A673 (cell line): ENCODE measurements at regions not wholly inside any gene's neighbourhood (a gene's known extent, or its start where the extent isn't known, plus 50 kb on each side); places are given as distances from the start of the nearest gene placed in this dataset.

Experiments
- EZH2 ChIP-seq: fragments of 200-600 bp; sonication (generic); IDR thresholded peaks from 2 replicates; pipeline ENCODE4 v1.6.1; 2017; ENCODE audit warnings: borderline replicate concordance, low read depth, mild to moderate bottlenecking, mixed read lengths, antibody characterized with exemption, low read length; ENCODE audit not compliant: poor library complexity, severe bottlenecking
- TF ChIP-seq, protein P1 (sequence below): fragments of 300-800, 200-600 bp; sonication (generic); conservative IDR thresholded peaks from 2 replicates; pipeline ENCODE4 v1.5.1; 2017; ENCODE audit warnings: low read depth, mild to moderate bottlenecking, antibody characterized with exemption, low read length, moderate library complexity, mixed read lengths

- TF ChIP-seq, protein P1, sequence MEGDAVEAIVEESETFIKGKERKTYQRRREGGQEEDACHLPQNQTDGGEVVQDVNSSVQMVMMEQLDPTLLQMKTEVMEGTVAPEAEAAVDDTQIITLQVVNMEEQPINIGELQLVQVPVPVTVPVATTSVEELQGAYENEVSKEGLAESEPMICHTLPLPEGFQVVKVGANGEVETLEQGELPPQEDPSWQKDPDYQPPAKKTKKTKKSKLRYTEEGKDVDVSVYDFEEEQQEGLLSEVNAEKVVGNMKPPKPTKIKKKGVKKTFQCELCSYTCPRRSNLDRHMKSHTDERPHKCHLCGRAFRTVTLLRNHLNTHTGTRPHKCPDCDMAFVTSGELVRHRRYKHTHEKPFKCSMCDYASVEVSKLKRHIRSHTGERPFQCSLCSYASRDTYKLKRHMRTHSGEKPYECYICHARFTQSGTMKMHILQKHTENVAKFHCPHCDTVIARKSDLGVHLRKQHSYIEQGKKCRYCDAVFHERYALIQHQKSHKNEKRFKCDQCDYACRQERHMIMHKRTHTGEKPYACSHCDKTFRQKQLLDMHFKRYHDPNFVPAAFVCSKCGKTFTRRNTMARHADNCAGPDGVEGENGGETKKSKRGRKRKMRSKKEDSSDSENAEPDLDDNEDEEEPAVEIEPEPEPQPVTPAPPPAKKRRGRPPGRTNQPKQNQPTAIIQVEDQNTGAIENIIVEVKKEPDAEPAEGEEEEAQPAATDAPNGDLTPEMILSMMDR, result no peak
- TF ChIP-seq EZH2, result no peak
These were observed 1042.2 kb upstream of the CNTNAP5 start for GRCh38 chr2:122982936-122983335.
